ENCODE measurements at regions not wholly inside any gene's neighbourhood (a gene's known extent, or its start where the extent isn't known, plus 50 kb on each side); places are given as distances from the start of the nearest gene placed in this dataset.

DNA sequence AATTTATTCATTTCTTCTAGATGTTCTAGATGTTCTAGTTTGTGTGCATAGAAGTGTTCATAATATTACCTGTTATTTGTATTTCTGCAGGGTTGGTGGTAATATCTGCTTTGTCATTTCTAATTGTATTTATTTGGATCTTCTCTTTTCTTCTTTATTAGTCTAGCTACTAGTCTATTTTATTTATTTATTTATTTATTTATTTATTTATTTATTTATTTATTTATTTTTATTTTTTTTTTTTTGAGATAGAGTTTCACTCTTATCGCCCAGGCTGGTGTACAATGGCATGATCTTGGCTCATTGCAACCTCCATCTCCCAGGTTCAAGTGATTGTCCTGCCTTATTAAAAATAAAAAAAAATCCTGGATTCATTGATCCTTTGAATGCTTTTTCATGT, 114.8 kb upstream of the THSD7A start:
- Histone ChIP-seq H3K9me3 (no peaks in the 10 kb centered on the region), H3K27ac (no peak overlapping the region), H3K27me3 (replicated peaks; ENCODE audit: insufficient read depth) (no peaks in the 10 kb centered on the region), H3K36me3 (no peaks in the 10 kb centered on the region), H3K4me1 (replicated peaks) (no peaks in the 10 kb centered on the region), H3K4me3 (no peak overlapping the region)
- TF ChIP-seq, protein P1, sequence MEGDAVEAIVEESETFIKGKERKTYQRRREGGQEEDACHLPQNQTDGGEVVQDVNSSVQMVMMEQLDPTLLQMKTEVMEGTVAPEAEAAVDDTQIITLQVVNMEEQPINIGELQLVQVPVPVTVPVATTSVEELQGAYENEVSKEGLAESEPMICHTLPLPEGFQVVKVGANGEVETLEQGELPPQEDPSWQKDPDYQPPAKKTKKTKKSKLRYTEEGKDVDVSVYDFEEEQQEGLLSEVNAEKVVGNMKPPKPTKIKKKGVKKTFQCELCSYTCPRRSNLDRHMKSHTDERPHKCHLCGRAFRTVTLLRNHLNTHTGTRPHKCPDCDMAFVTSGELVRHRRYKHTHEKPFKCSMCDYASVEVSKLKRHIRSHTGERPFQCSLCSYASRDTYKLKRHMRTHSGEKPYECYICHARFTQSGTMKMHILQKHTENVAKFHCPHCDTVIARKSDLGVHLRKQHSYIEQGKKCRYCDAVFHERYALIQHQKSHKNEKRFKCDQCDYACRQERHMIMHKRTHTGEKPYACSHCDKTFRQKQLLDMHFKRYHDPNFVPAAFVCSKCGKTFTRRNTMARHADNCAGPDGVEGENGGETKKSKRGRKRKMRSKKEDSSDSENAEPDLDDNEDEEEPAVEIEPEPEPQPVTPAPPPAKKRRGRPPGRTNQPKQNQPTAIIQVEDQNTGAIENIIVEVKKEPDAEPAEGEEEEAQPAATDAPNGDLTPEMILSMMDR (IDR thresholded peaks at IDR 0.05), result no peak
- TF ChIP-seq POLR2AphosphoS5 (IDR thresholded peaks at IDR 0.05) (no peak), POLR2A (IDR thresholded peaks at IDR 0.05) (no peak)
- DNase-seq (ENCODE audit: low spot score), result no peak
- 100% methylated on average over 1 of the region's 1 CpG for WGBS
- intact Hi-C loops (cut with DNase I), result no loop called here

DNA sequence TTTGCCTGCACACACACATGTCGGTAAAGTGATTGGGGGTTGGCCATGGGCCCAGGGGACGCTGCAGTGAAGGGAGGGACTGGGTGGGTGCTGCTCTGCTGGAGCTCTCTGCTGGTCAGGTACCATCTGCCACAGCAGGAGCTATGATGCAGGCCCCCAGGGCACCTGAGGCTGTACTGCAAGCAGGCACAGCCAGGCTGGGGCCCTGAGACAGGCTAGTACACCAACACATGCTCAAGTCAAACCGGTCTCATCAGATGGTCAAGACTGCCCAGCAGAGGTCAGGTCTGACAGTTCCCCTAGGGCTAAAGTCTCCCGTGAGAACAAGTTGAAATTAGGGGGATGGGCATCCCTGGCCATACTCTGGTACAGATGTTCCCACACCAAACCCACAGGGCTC, 118.3 kb upstream of the THSD7A start:
- Histone ChIP-seq H3K4me3 (no peak overlapping the region), H3K36me3 (no peaks in the 10 kb centered on the region), H3K27me3 (replicated peaks; ENCODE audit: insufficient read depth) (no peaks in the 10 kb centered on the region), H3K4me1 (replicated peaks) (no peaks in the 10 kb centered on the region), H3K27ac (no peak overlapping the region), H3K9me3 (no peaks in the 10 kb centered on the region)
- intact Hi-C loops (cut with DNase I), result no loop called here
- WGBS, result 98% methylated on average over 4 of the region's 4 CpGs
- TF ChIP-seq POLR2A (IDR thresholded peaks at IDR 0.05) (no peak), POLR2AphosphoS5 (IDR thresholded peaks at IDR 0.05) (no peak)
- TF ChIP-seq, protein P1 (IDR thresholded peaks at IDR 0.05), result no peak
- no peak for DNase-seq (ENCODE audit: low spot score)

DNA sequence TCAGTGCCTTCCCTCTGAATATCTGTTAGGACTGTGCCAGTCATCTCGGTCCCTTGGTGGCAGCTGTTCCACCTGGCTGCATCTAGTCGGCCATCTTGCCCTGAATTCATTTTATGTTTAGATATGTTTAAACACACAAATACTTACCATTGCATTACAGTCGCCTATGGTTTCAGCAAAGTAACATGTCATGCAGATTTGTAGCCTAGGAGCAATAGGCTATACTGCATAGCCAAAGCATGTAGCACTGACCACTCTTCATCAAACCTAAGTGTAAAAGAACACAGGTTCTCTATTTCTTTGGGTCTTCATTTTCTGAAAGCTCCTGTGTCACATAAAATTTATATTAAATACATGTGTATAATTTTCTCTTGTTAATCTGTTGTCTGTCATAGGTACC, 118.9 kb upstream of the THSD7A start:
- no peaks in the 10 kb centered on the region for H3K4me1 ChIP-seq (replicated peaks)
- H3K27ac ChIP-seq, result no peak overlapping the region
- TF ChIP-seq, protein P1 (IDR thresholded peaks at IDR 0.05), result no peak
- no peak for TF ChIP-seq POLR2A (IDR thresholded peaks at IDR 0.05)
- no peak for TF ChIP-seq POLR2AphosphoS5 (IDR thresholded peaks at IDR 0.05)
- H3K4me3 ChIP-seq, result no peak overlapping the region
- H3K9me3 ChIP-seq, result no peaks in the 10 kb centered on the region
- intact Hi-C loops (cut with DNase I), result no loop called here
- WGBS, result 95% methylated on average over 3 of the region's 3 CpGs
- no peak for DNase-seq (ENCODE audit: low spot score)
- H3K27me3 ChIP-seq (replicated peaks; ENCODE audit: insufficient read depth), result no peaks in the 10 kb centered on the region
- H3K36me3 ChIP-seq, result no peaks in the 10 kb centered on the region

DNA sequence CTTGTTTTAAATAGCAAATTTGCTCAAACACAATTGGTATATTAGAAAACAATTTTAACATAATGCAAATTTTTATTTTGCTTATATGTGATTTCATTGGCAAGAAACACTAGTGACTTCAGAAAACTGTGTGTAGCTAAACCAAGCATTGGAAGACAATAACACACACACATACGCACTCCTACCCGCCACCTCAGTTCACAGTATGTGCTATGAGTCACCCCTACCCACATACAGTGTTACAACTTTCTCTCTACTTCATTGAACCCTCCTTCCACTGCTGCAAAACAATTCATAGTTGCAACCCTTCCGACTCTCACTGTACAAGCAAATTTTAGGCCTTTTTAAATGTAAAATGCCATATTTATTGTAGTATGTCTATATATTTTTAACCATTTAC, 119.9 kb upstream of the THSD7A start:
- Histone ChIP-seq H3K4me3 (no peak overlapping the region), H3K27me3 (replicated peaks; ENCODE audit: insufficient read depth) (no peaks in the 10 kb centered on the region), H3K9me3 (no peaks in the 10 kb centered on the region), H3K36me3 (no peaks in the 10 kb centered on the region), H3K4me1 (replicated peaks) (no peaks in the 10 kb centered on the region), H3K27ac (no peak overlapping the region)
- no peak for DNase-seq (ENCODE audit: low spot score)
- no peak for TF ChIP-seq POLR2AphosphoS5 (IDR thresholded peaks at IDR 0.05)
- no peak for TF ChIP-seq POLR2A (IDR thresholded peaks at IDR 0.05)
- TF ChIP-seq, protein P1 (IDR thresholded peaks at IDR 0.05), result no peak
- intact Hi-C loops (cut with DNase I), result no loop called here
- whole genome bisulfite sequencing, result 92% methylated on average over 3 of the region's 3 CpGs

DNA sequence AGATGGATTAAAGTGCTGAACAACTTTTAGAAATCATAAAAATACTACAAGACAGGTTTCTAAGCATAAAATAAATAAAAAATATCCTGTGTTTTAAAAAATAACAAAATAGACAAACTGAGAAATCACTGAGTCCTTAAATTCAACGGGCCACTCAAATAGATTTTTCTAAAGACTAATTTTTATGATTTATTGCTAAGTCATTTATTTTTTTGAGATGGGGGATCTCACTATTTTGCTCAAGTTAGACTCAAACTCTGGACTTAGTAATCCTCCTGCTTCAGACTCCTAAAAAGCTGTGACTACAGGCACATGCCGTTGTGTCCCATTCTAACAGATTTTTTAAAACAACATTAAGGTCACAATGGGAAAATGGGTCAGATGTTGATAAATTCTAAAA, 121.0 kb upstream of the THSD7A start:
- Histone ChIP-seq H3K27me3 (replicated peaks; ENCODE audit: insufficient read depth) (no peaks in the 10 kb centered on the region), H3K4me3 (no peak overlapping the region), H3K36me3 (no peaks in the 10 kb centered on the region), H3K9me3 (no peaks in the 10 kb centered on the region), H3K27ac (no peak overlapping the region), H3K4me1 (replicated peaks) (no peaks in the 10 kb centered on the region)
- 98% methylated on average over 2 of the region's 2 CpGs for WGBS
- TF ChIP-seq POLR2A (IDR thresholded peaks at IDR 0.05), result no peak
- no peak for TF ChIP-seq POLR2AphosphoS5 (IDR thresholded peaks at IDR 0.05)
- TF ChIP-seq, protein P1 (IDR thresholded peaks at IDR 0.05), result no peak
- DNase-seq (ENCODE audit: low spot score), result no peak
- intact Hi-C loops (cut with DNase I), result no loop called here
